HG03064 (cell line): ENCODE measurements at regions not wholly inside any gene's neighbourhood (a gene's known extent, or its start where the extent isn't known, plus 50 kb on each side); places are given as distances from the start of the nearest gene placed in this dataset.

Source experiments
- ATAC-seq: cut with Tn5 transposase; IDR thresholded peaks from one replicate; pipeline ENCODE4 v1.9.1; 2021; ENCODE audit warnings: low read depth; ENCODE audit not compliant: unreplicated experiment

DNA sequence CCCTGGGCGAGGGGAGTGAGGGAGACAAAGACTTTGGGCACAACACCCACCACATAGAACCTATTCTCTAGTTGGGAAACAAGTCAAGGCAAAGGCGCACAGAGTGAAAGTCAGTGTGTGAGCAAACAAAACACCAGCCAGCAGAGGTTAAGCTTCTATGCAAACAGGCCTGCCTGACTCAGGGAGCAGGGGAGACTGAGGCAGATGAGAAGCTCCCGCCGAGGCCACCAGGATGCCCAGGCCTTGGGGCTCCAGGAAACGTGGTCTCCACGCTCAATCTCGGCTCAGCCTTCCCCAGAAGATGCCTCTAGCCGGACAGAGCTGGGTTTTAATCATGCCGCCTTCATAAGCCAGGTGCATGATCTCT, 74.1 kb upstream of the KCNMA1 start:
- peak; percentile 19 for ATAC-seq

DNA sequence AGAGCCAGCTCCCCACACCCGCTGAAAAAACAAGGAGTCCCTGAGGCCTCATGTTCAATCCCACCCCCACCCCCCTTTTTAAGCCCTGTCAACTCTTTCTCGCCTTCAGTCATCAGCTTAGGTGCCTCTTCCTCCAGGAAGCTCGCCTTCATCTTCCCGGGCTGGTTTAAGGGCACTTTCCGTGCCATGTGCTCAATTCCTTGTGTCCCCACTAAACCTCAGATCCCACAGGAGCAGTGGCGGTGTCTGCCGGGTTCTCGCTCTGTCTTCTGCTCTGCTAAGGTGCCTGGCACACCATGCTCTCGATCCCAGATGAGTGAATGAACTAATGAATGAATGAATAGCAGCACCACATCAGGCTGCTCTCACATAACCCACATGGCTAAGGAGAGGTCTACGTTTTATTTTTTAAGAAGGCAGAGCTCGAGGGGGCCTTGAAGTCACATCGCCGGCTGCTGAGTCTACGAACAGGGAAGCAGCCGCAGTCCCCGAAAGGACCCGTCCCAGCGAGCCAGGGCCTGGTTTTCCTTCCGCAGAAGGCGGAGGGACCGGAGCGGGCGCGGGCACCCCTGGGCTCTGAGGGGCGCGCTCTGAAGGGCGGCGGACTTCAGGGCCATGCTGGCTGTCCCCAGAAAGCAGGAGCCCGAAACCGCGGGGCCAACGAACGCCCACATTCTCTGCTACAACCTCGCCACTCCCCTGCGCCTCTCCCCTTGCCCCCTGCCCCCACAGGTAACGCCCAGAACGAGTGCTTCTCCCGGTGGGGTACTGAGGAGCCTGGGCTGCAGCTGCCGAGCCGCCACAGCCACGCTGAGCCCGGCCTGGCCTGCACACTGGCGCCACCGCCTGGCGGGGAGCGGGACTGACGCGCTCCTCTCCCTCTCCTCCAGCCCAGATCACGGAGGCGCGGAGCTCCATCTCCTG, 73.4 kb upstream of the KCNMA1 start:
- ATAC-seq: peak; percentile 91

DNA sequence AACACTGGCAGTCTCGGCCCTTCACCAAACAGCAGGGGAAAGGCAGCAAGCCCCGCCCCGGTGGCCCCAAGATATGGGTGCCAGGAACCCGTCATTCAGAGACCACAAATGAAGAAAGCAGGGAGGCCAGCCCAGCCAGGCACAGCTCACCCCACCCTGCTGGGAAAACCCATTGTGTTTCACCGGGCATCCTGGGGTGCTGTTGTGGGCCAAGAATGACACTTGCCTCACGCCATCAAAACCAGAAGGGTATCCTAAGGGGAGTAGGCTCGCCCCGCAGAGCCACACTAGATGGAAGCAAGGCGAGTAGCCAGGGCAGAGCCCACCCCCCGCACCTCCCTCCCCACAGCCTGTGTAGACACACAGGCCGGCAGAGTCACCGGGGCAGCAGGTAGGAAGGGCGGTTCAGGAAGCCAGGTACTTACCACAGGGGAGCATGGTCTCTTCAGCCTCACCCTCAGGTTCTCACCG, 72.5 kb upstream of the KCNMA1 start:
- ATAC-seq: no peak

DNA sequence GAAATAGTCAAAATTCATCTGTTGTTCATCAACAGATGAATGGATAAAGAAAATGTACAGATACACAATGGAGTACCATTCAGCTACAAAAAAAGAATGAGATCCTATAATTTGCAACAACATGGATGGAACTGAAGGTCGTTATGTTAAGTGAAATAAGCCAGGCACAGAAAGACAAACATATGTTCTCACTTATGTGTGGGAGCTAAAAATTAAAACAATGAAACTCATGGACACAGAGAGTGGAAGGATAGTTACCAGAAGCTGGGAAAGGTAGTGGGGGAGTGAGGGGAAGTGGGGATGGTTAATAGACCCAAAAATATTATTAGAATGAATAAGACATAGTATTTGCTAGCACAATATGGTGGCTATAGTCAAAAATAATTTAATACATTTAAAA, 70.0 kb upstream of the KCNMA1 start:
- ATAC-seq: no peak

DNA sequence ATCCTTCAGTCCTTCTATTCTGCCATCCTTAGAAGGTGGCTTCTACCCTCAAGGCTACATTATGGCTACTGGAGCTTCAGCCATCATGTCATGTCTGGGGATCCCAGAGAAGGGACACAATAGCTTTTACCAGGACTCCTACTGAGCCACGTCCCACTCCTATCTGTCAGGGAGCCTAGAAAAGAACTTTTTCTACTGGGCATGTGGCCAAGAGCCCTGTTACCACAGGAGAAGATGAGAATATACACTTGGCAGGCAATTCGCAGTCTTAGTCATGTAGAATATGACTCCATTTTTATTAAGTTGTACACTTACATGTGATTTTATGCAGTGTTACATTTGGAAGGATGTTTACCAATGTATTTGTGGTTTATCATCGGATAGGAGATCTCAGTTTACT, 64.6 kb upstream of the KCNMA1 start:
- no peak for ATAC-seq

DNA sequence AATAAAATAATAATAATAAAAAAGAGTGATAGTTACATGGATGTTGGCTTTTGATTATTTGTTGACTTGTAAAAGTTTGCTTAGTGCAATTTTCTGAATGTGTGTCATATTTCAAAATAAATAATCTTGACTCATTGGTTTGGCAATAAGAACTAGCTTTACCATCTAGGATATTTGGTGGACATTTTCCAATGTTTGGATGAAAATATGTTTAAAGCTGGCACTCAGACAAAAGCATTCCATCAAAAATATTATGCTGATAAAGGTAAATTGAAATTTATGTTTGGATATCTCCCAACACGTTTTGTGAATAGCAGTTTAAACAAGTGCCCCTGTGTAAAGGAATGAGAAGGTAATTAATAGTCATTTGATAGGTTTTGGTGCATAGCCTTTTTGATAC, 62.5 kb upstream of the KCNMA1 start:
- ATAC-seq: no peak

DNA sequence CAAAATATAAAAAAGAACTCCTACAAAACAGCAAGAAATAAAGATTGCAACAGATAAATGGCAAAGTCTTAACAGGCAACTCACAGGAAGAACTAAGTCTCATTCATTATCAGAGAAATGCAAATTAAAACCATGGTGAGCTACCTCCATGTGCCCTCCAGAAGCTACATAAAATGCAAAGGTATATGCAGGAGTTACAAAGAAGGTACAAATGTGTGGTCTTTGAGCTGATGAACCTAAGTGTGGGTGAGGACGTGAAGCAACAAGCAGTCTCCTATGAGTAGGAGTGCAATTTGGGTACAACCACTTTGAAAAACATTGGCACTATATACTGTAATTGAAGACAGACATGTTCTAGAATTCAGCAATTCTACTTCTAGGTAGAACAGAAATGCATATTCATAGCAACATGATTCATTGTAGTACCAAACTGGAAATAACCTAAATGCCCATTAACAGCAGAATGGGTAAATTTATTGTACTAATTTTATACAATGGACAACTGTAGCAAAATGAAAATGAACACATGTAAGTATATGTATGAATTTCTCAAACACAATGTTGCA, 61.6 kb upstream of the KCNMA1 start:
- ATAC-seq: no peak

DNA sequence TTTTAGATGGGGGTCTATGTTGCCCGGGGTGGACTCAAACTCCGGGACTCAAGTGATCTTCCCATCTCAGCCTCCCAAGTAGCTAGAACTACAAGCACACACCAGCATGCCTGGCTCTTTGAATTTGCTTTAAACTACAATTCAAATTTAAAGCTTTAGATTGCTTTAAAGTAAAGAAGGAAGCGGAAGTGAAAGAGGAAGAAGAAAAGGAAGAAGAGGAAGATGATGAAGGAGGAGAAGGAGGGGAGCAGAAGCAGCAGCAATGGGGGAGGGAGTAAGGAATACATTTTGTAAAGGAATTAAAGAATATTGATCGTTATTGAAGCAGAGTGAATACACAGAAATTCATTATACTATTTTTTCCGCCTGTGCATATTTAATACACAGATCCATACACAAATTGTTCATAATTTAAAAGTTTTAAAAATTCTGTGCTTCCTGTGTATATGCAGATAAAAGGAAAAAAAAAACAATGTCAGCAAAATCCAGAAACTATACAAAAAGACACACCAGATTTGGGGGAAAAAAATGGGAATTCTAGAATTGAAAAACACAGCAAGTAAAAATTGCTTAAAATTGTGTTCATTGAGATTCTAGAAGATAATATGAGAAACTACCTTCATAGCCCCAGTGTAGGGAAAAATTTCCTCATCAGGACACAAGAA, 60.8 kb upstream of the KCNMA1 start:
- no peak for ATAC-seq

DNA sequence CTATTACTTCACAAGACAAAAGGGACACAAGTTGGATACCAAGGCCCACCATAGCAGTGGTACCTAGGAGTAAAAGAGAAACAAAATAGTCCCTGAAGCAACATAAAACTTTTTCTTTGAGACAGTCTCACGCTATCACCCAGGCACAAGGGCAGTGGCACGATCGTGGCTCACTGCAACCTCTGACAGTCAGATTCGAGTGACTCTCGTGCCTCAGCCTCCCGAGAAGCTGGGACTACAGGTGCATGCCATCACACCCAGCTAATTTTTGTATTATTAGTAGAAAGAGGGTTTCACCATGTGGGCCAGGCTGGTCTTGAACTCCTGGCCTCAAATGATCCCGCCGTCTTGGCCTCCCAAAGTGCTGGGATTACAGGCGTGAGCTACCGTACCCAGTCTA, 59.0 kb upstream of the KCNMA1 start:
- ATAC-seq: no peak

DNA sequence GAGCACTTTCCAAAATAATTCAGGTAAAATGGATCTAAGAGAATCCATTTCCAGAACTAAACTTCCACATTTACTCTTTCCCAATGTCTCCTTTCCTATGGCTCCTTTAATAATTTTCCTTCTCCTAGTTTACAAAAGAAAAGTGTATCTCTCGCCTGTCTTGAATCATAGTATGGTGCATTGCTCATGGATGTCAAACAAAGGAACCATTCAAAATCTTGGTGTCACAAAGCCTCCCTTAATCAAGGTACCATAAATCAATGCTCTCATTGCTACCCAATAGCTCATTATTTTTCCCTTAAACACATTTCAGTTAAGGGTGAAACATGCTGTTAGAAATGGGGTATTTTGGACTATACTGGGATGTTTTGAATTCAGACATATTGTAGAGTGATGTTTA, 57.6 kb upstream of the KCNMA1 start:
- ATAC-seq: no peak

DNA sequence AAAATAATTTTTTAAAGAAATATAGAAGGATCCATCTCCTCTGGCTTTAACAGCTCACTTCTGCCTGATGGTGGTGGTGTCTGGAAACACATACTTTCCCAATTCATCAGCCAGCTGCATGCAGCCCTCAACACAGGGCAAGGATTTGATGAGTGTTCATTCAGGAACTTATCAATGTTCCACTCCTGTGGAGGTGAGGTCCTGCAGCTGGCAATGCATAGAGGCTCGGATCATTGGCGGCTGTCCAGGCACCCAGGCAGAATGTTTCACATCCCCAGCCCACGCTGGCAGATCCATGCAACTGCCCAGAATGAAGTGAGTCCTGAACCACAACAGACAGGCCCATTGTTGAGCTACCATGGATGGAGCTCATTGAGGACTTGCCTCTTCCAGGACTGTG, 55.2 kb upstream of the KCNMA1 start:
- ATAC-seq: no peak

DNA sequence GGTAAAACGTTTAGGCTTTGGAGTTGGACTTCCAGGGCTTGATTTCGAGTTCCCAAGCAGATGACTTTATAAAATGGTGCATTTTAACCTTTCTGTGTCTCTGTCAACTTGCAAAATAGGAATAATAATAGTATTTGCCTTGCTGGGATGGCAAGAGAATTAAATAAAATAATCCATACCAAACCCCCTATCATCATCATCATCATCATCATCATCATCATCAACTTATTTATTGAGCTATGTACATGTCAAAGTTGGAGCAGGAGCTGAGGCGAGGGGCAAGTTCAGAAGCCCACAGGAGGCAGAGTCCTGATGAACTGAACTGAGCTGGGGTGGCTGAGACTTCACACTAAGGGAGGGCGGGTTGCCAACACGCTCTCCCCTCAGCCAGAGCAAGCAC, 51.7 kb upstream of the KCNMA1 start:
- ATAC-seq: no peak

DNA sequence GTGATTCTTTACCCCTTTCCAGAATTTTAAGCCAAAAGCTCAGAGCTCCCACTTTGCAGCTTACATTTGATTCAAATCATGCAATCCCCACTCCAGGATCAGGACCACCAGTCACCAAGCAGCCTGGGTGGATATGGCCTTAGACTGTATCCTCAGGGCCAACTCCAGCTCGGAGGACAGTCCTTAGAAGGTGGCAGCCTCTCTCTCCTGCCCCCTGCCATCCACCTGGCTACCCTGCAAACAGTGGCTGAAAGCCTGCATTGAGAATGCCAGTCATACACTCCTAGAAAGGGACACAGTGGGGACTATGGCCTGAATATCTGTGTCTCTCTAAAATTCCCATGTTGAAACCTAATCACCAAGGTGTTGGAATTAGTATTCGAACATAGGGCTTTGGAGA, 50.0 kb upstream of the KCNMA1 start:
- no peak for ATAC-seq
